ENCODE measurements at regions not wholly inside any gene's neighbourhood (a gene's known extent, or its start where the extent isn't known, plus 50 kb on each side); places are given as distances from the start of the nearest gene placed in this dataset.
"Not testable (repeated sequence)": the region's sequence is repeated elsewhere in the genome, so short reads cannot be mapped to it uniquely, and the experiment has no call there.

DNA sequence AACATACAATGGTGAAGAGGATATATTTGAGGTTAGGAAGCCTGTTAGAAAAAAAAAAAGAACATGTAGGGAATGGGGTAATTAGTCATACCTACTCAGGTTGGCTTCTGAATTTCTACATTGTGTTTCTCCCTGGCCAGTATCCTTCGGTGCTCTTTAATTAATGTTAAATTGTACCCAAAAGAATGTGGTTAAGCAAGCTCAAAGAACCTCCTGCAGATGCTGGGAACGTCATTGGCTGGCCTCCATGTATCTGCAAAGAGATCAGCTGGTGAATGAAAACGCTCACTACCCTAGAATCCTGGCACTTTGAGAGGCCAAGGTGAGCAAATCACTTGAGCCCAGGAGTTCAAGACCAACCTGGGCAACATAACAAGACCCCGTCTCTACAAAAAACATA lies 942.3 kb upstream of the PRKX start:
- H3K27ac ChIP-seq, result no peak overlapping the region
- ChIA-PET CTCF (no interaction called here), POLR2A (ENCODE audit: low non-redundant PET) (no interaction called here)
- TF ChIP-seq, protein P1, sequence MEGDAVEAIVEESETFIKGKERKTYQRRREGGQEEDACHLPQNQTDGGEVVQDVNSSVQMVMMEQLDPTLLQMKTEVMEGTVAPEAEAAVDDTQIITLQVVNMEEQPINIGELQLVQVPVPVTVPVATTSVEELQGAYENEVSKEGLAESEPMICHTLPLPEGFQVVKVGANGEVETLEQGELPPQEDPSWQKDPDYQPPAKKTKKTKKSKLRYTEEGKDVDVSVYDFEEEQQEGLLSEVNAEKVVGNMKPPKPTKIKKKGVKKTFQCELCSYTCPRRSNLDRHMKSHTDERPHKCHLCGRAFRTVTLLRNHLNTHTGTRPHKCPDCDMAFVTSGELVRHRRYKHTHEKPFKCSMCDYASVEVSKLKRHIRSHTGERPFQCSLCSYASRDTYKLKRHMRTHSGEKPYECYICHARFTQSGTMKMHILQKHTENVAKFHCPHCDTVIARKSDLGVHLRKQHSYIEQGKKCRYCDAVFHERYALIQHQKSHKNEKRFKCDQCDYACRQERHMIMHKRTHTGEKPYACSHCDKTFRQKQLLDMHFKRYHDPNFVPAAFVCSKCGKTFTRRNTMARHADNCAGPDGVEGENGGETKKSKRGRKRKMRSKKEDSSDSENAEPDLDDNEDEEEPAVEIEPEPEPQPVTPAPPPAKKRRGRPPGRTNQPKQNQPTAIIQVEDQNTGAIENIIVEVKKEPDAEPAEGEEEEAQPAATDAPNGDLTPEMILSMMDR (conservative IDR thresholded peaks at IDR 0.05; ENCODE audit: low read depth), result no peak
- DNase-seq (ENCODE audit: low spot score), result peak; percentile 6

DNA sequence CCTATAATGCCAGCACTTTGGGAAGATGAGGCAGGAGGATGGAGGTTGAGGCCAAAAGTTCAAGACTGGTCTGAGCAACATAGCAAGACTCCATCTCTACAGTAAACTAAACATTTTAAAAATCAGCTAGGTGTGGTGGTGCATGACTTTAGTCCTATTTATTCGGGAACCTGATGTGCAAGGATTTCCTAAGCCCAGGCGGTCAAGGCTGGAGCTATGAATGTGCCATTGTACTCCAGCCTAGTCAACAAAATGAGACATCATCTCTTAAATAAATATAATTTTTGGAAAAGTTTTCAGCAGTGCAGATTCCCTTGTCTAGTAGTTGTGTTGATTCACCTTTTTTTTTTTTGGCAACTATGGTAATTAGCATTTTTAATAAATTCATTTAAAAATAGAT lies 928.7 kb upstream of the PRKX start:
- no peak overlapping the region for H3K27ac ChIP-seq
- POLR2A ChIA-PET (ENCODE audit: low non-redundant PET), result no interaction called here
- TF ChIP-seq, protein P1 (conservative IDR thresholded peaks at IDR 0.05; ENCODE audit: low read depth), result no peak
- CTCF ChIA-PET, result no interaction called here
- DNase-seq (ENCODE audit: low spot score), result no peak

GRCh38 chrX:4638036-4638435 lies 924.6 kb upstream of the PRKX start:
- POLR2A ChIA-PET (ENCODE audit: low non-redundant PET), result no interaction called here
- H3K27ac ChIP-seq, result no peak overlapping the region
- CTCF ChIA-PET, result interaction anchor here (0.7 kb wide), 1 partner anchor 36 kb away, joined by 3 read pairs; no protein-coding TSS in a partner anchor
- TF ChIP-seq, protein P1 (conservative IDR thresholded peaks at IDR 0.05; ENCODE audit: low read depth), result no peak
- DNase-seq (ENCODE audit: low spot score), result no peak

GRCh38 chrX:4627414-4627813 lies 914.0 kb upstream of the PRKX start:
- TF ChIP-seq, protein P1 (conservative IDR thresholded peaks at IDR 0.05; ENCODE audit: low read depth), result no peak
- no peak for DNase-seq (ENCODE audit: low spot score)
- ChIA-PET CTCF (no interaction called here), POLR2A (ENCODE audit: low non-redundant PET) (no interaction called here)
- no peak overlapping the region for H3K27ac ChIP-seq

DNA sequence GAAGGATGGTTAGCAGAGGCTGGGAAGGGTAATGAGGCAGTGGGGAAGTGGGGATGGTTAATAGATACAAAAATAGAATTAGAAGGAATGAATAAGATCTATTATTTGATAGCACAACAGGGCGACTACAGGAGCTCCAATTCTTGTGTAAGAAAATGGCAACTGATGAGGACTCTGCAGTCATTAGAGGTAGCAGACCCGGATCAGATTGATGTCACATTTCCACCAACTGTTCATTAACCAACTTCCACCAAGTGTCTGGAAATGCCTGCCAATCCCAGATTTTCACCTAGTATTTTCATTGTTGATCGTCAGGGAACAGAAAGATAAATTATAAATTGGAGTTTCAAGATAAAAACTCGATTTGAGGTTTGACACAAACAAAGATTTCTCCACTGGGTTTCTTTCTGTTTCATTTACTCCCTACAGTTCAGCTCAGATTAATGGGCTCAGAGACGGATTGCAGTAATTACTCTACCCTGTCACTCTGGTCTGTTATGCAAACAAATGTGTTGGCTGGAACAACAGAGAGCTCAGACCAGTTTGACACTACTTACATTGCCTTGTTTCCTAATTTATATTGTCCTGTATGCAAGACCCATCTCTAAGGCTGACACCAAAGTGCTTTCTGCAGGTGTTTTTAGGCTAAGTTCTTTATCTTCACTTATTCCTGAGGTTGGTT lies 909.2 kb upstream of the PRKX start:
- ChIA-PET POLR2A (ENCODE audit: low non-redundant PET) (no interaction called here), CTCF (no interaction called here)
- H3K27ac ChIP-seq, result no peak overlapping the region
- TF ChIP-seq, protein P1 (conservative IDR thresholded peaks at IDR 0.05; ENCODE audit: low read depth), result no peak
- DNase-seq (ENCODE audit: low spot score), result no peak

- CTCF ChIA-PET; DNase-seq (ENCODE audit: low spot score); H3K27ac ChIP-seq; POLR2A ChIA-PET (ENCODE audit: low non-redundant PET): not testable (repeated sequence)
Measured at GRCh38 chrX:4613651-4614050, 900.2 kb upstream of the PRKX start.

GRCh38 chrX:4588893-4589292 lies 875.4 kb upstream of the PRKX start:
- TF ChIP-seq, protein P1 (conservative IDR thresholded peaks at IDR 0.05; ENCODE audit: low read depth), result no peak
- ChIA-PET CTCF (no interaction called here), POLR2A (ENCODE audit: low non-redundant PET) (no interaction called here)
- H3K27ac ChIP-seq, result no peak overlapping the region
- DNase-seq (ENCODE audit: low spot score), result no peak
